ENCODE measurements at regions not wholly inside any gene's neighbourhood (a gene's known extent, or its start where the extent isn't known, plus 50 kb on each side); places are given as distances from the start of the nearest gene placed in this dataset.

DNA sequence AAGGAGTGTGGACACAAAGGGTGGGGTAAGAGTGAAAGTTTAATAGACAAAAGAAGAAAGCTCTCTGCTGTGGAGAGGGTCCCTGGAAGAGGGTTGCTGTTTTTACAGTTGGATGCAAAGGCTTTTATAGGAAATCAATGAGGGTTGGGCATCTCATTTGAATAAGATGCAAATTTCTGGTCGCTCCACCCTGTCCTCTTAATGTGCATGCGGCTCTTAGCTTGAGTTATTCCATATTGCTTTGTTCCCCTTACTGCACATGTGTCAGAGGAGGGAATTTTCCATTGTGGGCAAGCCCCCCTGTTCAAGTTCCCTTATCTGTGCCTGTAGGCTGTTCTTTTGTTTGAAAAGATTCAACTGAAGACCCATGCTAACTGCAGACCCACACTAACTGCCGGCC, 326.5 kb downstream of the BCL11A start:
- no peak for TF ChIP-seq GATA2 (IDR thresholded peaks at IDR 0.05; ENCODE audit: low read depth, low read length)
- TF ChIP-seq GATA3 (IDR thresholded peaks at IDR 0.05; ENCODE audit: low read depth, low read length): no peak
